WTC11 (cell line): ENCODE measurements at regions not wholly inside any gene's neighbourhood (a gene's known extent, or its start where the extent isn't known, plus 50 kb on each side); places are given as distances from the start of the nearest gene placed in this dataset.

ENCODE experiments used
- ATAC-seq: fragments of 200-7000 bp; cut with Tn5 transposase; 2 replicates; pipeline ENCODE4 v1.10.0; 2021; ENCODE audit warnings: mild to moderate bottlenecking, moderate library complexity
- CTCF ChIA-PET: fragments of 300-600 bp; sonication (Branson Sonifier 250); formaldehyde crosslinking; loops from one replicate; lab custom pipeline; 2021; ENCODE audit warnings: antibody characterized with exemption; lab: Charles Lee
- POLR2A ChIA-PET: fragments of 350-600 bp; sonication (Branson Sonifier 250); formaldehyde crosslinking; loops from one replicate; lab custom pipeline; 2021; ENCODE audit warnings: antibody characterized with exemption; lab: Charles Lee
- DNase-seq: peaks from one replicate; pipeline ENCODE4 v3.0.0; 2021; ENCODE audit warnings: low spot score
- H3K27ac Mint-ChIP-seq: 2 replicates; pipeline ENCODE4 v1.8.0; 2021; ENCODE audit warnings: mixed read lengths
- H3K27me3 Mint-ChIP-seq: 2 replicates; pipeline ENCODE4 v1.8.0; 2021; ENCODE audit warnings: low read depth, mild to moderate bottlenecking, moderate library complexity, mixed read lengths
- H3K36me3 Mint-ChIP-seq: 2 replicates; pipeline ENCODE4 v1.8.0; 2021; ENCODE audit warnings: mixed read lengths
- H3K4me1 Mint-ChIP-seq: 2 replicates; pipeline ENCODE4 v1.8.0; 2022; ENCODE audit warnings: mixed read lengths
- H3K4me3 Mint-ChIP-seq: 2 replicates; pipeline ENCODE4 v1.8.0; 2021; ENCODE audit warnings: mild to moderate bottlenecking, moderate library complexity, mixed read lengths
- H3K9me3 Mint-ChIP-seq: 2 replicates; pipeline ENCODE4 v1.8.0; 2021; ENCODE audit warnings: mixed read lengths
- ATF1 ChIP-seq: sonication (generic); formaldehyde crosslinking; IDR thresholded peaks from 2 replicates; pipeline ENCODE4 v1.8.1; 2023; ENCODE audit warnings: mild to moderate bottlenecking, moderate library complexity, missing genetic modification reagents
- ATF3 ChIP-seq: sonication (generic); formaldehyde crosslinking; conservative IDR thresholded peaks from 2 replicates; pipeline ENCODE4 v1.8.1; 2022; ENCODE audit warnings: mild to moderate bottlenecking, missing genetic modification reagents
- E2F1 ChIP-seq: sonication (generic); formaldehyde crosslinking; IDR thresholded peaks from 2 replicates; pipeline ENCODE4 v1.8.0; 2022; ENCODE audit warnings: mild to moderate bottlenecking, missing genetic modification reagents
- ELF4 ChIP-seq: sonication (generic); formaldehyde crosslinking; IDR thresholded peaks from 2 replicates; pipeline ENCODE4 v1.8.1; 2022; ENCODE audit warnings: low read depth, mild to moderate bottlenecking, moderate library complexity, missing genetic modification reagents
- ERG ChIP-seq: fragments of 250-450 bp; sonication (Bioruptor Pico); IDR thresholded peaks from 2 replicates; pipeline ENCODE4 v1.8.0; 2021; ENCODE audit warnings: mild to moderate bottlenecking
- ESRRA ChIP-seq: sonication (generic); formaldehyde crosslinking; IDR thresholded peaks from 2 replicates; pipeline ENCODE4 v1.8.1; 2022; ENCODE audit warnings: mild to moderate bottlenecking, missing genetic modification reagents, borderline replicate concordance
- HMGA2 ChIP-seq: fragments of 250-450 bp; sonication (Bioruptor Pico); IDR thresholded peaks from 2 replicates; pipeline ENCODE4 v1.4.0; 2021; ENCODE audit warnings: mild to moderate bottlenecking, moderate library complexity
- JAZF1 ChIP-seq: fragments of 250-450 bp; sonication (Bioruptor Pico); IDR thresholded peaks from 2 replicates; pipeline ENCODE4 v1.9.0; 2021; ENCODE audit warnings: moderate library complexity, mild to moderate bottlenecking, inconsistent platforms
- JUN ChIP-seq: sonication (generic); formaldehyde crosslinking; IDR thresholded peaks from 2 replicates; pipeline ENCODE4 v1.8.0; 2023; ENCODE audit warnings: mild to moderate bottlenecking, missing genetic modification reagents
- MYBL2 ChIP-seq: sonication (generic); formaldehyde crosslinking; IDR thresholded peaks from 2 replicates; pipeline ENCODE4 v1.8.1; 2023; ENCODE audit warnings: mild to moderate bottlenecking, moderate library complexity, missing genetic modification reagents
- NFYB ChIP-seq: sonication (generic); formaldehyde crosslinking; conservative IDR thresholded peaks from 2 replicates; pipeline ENCODE4 v1.8.0; 2022; ENCODE audit warnings: low read depth, missing genetic modification reagents
- OVOL2 ChIP-seq: fragments of 250-450 bp; sonication (Bioruptor Pico); IDR thresholded peaks from 2 replicates; pipeline ENCODE4 v1.9.0; 2021; ENCODE audit warnings: mild to moderate bottlenecking, borderline replicate concordance
- PRDM15 ChIP-seq: sonication (generic); formaldehyde crosslinking; IDR thresholded peaks from 2 replicates; pipeline ENCODE4 v1.8.0; 2022; ENCODE audit warnings: missing genetic modification reagents
- PREB ChIP-seq: sonication (generic); formaldehyde crosslinking; IDR thresholded peaks from 2 replicates; pipeline ENCODE4 v1.8.1; 2022; ENCODE audit warnings: mild to moderate bottlenecking, missing genetic modification reagents, moderate library complexity, borderline replicate concordance
- RELA ChIP-seq: sonication (generic); formaldehyde crosslinking; IDR thresholded peaks from 2 replicates; pipeline ENCODE4 v1.8.1; 2022; ENCODE audit warnings: missing genetic modification reagents, mild to moderate bottlenecking, borderline replicate concordance
- RORB ChIP-seq: fragments of 250-450 bp; sonication (Bioruptor Pico); IDR thresholded peaks from 2 replicates; pipeline ENCODE4 v1.9.0; 2021; ENCODE audit warnings: mild to moderate bottlenecking
- SMAD3 ChIP-seq: sonication (generic); formaldehyde crosslinking; IDR thresholded peaks from 2 replicates; pipeline ENCODE4 v1.8.0; 2022; ENCODE audit warnings: missing genetic modification reagents, mild to moderate bottlenecking, borderline replicate concordance
- TCF7 ChIP-seq: sonication (generic); formaldehyde crosslinking; IDR thresholded peaks from 2 replicates; pipeline ENCODE4 v1.8.0; 2022; ENCODE audit warnings: mild to moderate bottlenecking, low read depth, missing genetic modification reagents, moderate library complexity
- TEAD1 ChIP-seq: sonication (generic); formaldehyde crosslinking; IDR thresholded peaks from 2 replicates; pipeline ENCODE4 v1.8.0; 2022; ENCODE audit warnings: mild to moderate bottlenecking, missing genetic modification reagents
- TP53 ChIP-seq: sonication (generic); formaldehyde crosslinking; IDR thresholded peaks from 2 replicates; pipeline ENCODE4 v1.8.1; 2023; ENCODE audit warnings: mild to moderate bottlenecking, missing genetic modification reagents
- USF2 ChIP-seq: sonication (generic); formaldehyde crosslinking; IDR thresholded peaks from 2 replicates; pipeline ENCODE4 v1.8.1; 2023; ENCODE audit warnings: mild to moderate bottlenecking, missing genetic modification reagents, moderate library complexity
- ZBTB21 ChIP-seq: sonication (generic); formaldehyde crosslinking; IDR thresholded peaks from 2 replicates; pipeline ENCODE4 v1.8.1; 2023; ENCODE audit warnings: mild to moderate bottlenecking, missing genetic modification reagents, borderline replicate concordance
- ZBTB43 ChIP-seq: sonication (generic); formaldehyde crosslinking; IDR thresholded peaks from 2 replicates; pipeline ENCODE4 v1.8.1; 2023; ENCODE audit warnings: mild to moderate bottlenecking, missing genetic modification reagents
- ZNF219 ChIP-seq: sonication (generic); formaldehyde crosslinking; IDR thresholded peaks from 2 replicates; pipeline ENCODE4 v1.8.0; 2023; ENCODE audit warnings: missing genetic modification reagents, mild to moderate bottlenecking, borderline replicate concordance
- ZNF425 ChIP-seq: fragments of 250-450 bp; sonication (Bioruptor Pico); conservative IDR thresholded peaks from 2 replicates; pipeline ENCODE4 v1.9.0; 2021; ENCODE audit warnings: mild to moderate bottlenecking

- Mint-ChIP-seq H3K9me3 (peaks cover 24% of the 10 kb centered on the region), H3K36me3 (peaks cover 11% of the 10 kb centered on the region), H3K27ac (no peak overlapping the region), H3K4me1 (peaks cover 7% of the 10 kb centered on the region; the same call in 1 of the 2 replicates), H3K4me3 (no peak overlapping the region), H3K27me3 (no peaks in the 10 kb centered on the region)
- ChIA-PET CTCF (no interaction called here), POLR2A (no interaction called here)
- TF ChIP-seq RORB (CRISPR knock-in tag) (no peak), SMAD3 (no peak), ELF4 (no peak), TP53 (CRISPR knock-in tag) (no peak), ZBTB21 (CRISPR knock-in tag) (no peak), HMGA2 (CRISPR knock-in tag) (no peak), E2F1 (CRISPR knock-in tag) (no peak), TEAD1 (CRISPR knock-in tag) (no peak), ERG (CRISPR knock-in tag) (no peak), ATF1 (no peak), TCF7 (CRISPR knock-in tag) (no peak)
- no peak for ATAC-seq
- DNase-seq = no peak
Measured at GRCh38 chr6:19921786-19922185, 84.6 kb downstream of the ID4 start.

GRCh38 chr6:19925533-19925932, 88.4 kb downstream of the ID4 start:
- CTCF ChIA-PET = no interaction called here
- no peak for ATAC-seq
- H3K4me1 Mint-ChIP-seq = peaks cover 7% of the 10 kb centered on the region; the same call in 1 of the 2 replicates
- TF ChIP-seq ZNF219 (CRISPR knock-in tag) (no peak), ZBTB43 (no peak), PREB (CRISPR knock-in tag) (no peak), JUN (CRISPR knock-in tag) (no peak), ESRRA (no peak), MYBL2 (CRISPR knock-in tag) (no peak), USF2 (CRISPR knock-in tag) (no peak), ZNF425 (no peak), PRDM15 (CRISPR knock-in tag) (no peak), NFYB (CRISPR knock-in tag) (no peak), RELA (no peak), JAZF1 (no peak), SMAD3 (no peak), OVOL2 (CRISPR knock-in tag) (no peak), ATF3 (CRISPR knock-in tag) (no peak), TCF7 (CRISPR knock-in tag) (no peak)

More at GRCh38 chr6:19925533-19925932, 88.4 kb downstream of the ID4 start:
- Mint-ChIP-seq H3K27me3 (no peaks in the 10 kb centered on the region), H3K9me3 (no peaks in the 10 kb centered on the region), H3K27ac (no peak overlapping the region), H3K4me3 (no peak overlapping the region), H3K36me3 (no peaks in the 10 kb centered on the region)
- DNase-seq = no peak
- POLR2A ChIA-PET = no interaction called here
